Spleen (tissue), 11 donors: ENCODE measurements at regions not wholly inside any gene's neighbourhood (a gene's known extent, or its start where the extent isn't known, plus 50 kb on each side); places are given as distances from the start of the nearest gene placed in this dataset.
A peak's percentile ranks its signal among the peaks of the same experiment; 100 is the strongest.
"Not testable (repeated sequence)": the region's sequence is repeated elsewhere in the genome, so short reads cannot be mapped to it uniquely, and the experiment has no call there.

Experiments
- DNase-seq: peaks from one replicate; pipeline ENCODE4 v3.0.0-alpha.2; 2020
- H3K27ac ChIP-seq, 8 donors: fragments of 200-600 bp; sonication (generic) in 7 of 8; 1 replicate in 4 of 8; 2 replicates in 4 of 8; pipeline versions ENCODE4 v1.5.0 to v1.8.0; 2016 to 2021; ENCODE audit warnings: inconsistent platforms in 4 of 8, mild to moderate bottlenecking in 4 of 8, moderate library complexity in 1 of 8
- H3K27me3 ChIP-seq, 7 donors: fragments of 200-600 bp; sonication (generic) in 6 of 7; replicated peaks in 1 of 7; 1 replicate in 4 of 7; 2 replicates in 3 of 7; pipeline versions ENCODE4 v1.5.0 to v1.8.0; 2016 to 2021; ENCODE audit warnings: inconsistent platforms in 3 of 7, mild to moderate bottlenecking in 1 of 7
- H3K36me3 ChIP-seq, 6 donors: fragments of 200-600 bp; sonication (generic) in 5 of 6; 1 replicate in 4 of 6; 2 replicates in 2 of 6; pipeline versions ENCODE4 v1.5.0 to v1.8.0; 2016 to 2021; ENCODE audit warnings: inconsistent platforms in 2 of 6
- H3K4me1 ChIP-seq, 6 donors: fragments of 200-600 bp; sonication (generic) in 5 of 6; 1 replicate in 3 of 6; 2 replicates in 3 of 6; pipeline versions ENCODE4 v1.5.0 to v1.8.0; 2016 to 2021; ENCODE audit warnings: inconsistent platforms in 3 of 6
- H3K4me3 ChIP-seq, 8 donors: fragments of 200-600 bp; sonication (generic) in 7 of 8; 1 replicate in 4 of 8; 2 replicates in 4 of 8; pipeline versions ENCODE4 v1.5.0 to v1.8.0; 2016 to 2021; ENCODE audit warnings: inconsistent platforms in 4 of 8, mild to moderate bottlenecking in 4 of 8, moderate library complexity in 2 of 8
- H3K9me3 ChIP-seq, 8 donors: fragments of 200-600 bp; sonication (generic) in 7 of 8; 1 replicate in 4 of 8; 2 replicates in 4 of 8; pipeline versions ENCODE4 v1.5.0 to v1.8.0; 2016 to 2021; ENCODE audit warnings: inconsistent platforms in 4 of 8
- POLR2A ChIP-seq, 3 donors: fragments of 450-650 bp; IDR thresholded peaks; one replicate each; pipeline ENCODE4 v1.5.1; 2017; ENCODE audit warnings: antibody characterized with exemption in 3 of 3, mild to moderate bottlenecking in 1 of 3
- POLR2AphosphoS5 ChIP-seq, 3 donors: sonication (generic); formaldehyde crosslinking; IDR thresholded peaks; one replicate each; pipeline ENCODE4 v1.5.1; 2017; ENCODE audit warnings: antibody characterized with exemption in 3 of 3
- WGBS, 5 donors: extraction: QIAGEN DNeasy Blood & Tissue Kit in 3 of 5; methylation state at CpG; one replicate each; pipeline versions ENCODE4 v1.1.5 to v1.1.7; 2013 to 2018; 5-methylcytosine and 5-hydroxymethylcytosine counted together
- intact Hi-C: fragments of 100-400 bp; cut with DNase I; formaldehyde crosslinking; loops from one replicate; pipeline ENCODE4 v1.15.0; 2023; ENCODE audit warnings: low total_unique reads
- TF ChIP-seq, protein P1 (sequence below), 11 experiments: fragments of 200-600 bp in 7 of 11; fragments of 450-650 bp in 4 of 11; sonication (generic) in 4 of 11; IDR thresholded peaks in 8 of 11; conservative IDR thresholded peaks in 3 of 11; 1 replicate in 7 of 11; 2 replicates in 4 of 11; pipeline versions ENCODE4 v1.4.0 to v1.8.0; 2016 to 2021; ENCODE audit warnings: antibody characterized with exemption in 11 of 11, inconsistent platforms in 4 of 11, mild to moderate bottlenecking in 1 of 11
- donor health status: healthy with polysubstance abuse.
- donor health status: DM: no; HTN: no; CAD: no; lungs with moderate emphysema.
- donor health status: DM: no; HTN: no; CAD: no.
- donor health status: Bipolar disorder and iron deficiency.
- donor health status: healthy.
- donor health status: DM: no; HTN: no; CAD: no.
- donor health status: DM: yes; HTN: yes; CAD: no.

DNA sequence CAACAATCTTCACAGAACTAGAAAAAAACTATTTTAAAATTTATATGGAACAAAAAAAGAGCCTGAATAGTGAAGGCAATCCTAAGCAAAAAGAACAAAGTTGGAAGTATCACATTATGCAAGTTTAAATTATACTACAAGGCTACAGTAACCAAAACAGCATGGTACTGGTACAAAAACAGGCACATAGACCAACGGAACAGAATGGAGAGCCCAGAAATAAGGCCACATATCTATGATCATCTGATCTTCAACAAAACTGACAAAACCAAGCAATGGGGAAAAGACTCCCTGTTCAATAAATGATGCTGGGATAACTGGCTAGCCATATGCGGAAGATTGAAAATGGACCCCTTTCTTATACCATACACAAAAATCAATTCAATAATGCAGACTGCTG, 74.4 kb upstream of the RTN4 start:
- DNase-seq, H3K9me3 ChIP-seq, H3K4me3 ChIP-seq, H3K27ac ChIP-seq, intact Hi-C loops, H3K36me3 ChIP-seq, H3K27me3 ChIP-seq: not testable (repeated sequence)
- WGBS, 5 donors = 90 to 100% (median 95%) methylated on average over 2 of the region's 2 CpGs
- H3K4me1 ChIP-seq = peaks cover 0 to 32% (median 9%) of the 10 kb centered on the region in 6 donors

DNA sequence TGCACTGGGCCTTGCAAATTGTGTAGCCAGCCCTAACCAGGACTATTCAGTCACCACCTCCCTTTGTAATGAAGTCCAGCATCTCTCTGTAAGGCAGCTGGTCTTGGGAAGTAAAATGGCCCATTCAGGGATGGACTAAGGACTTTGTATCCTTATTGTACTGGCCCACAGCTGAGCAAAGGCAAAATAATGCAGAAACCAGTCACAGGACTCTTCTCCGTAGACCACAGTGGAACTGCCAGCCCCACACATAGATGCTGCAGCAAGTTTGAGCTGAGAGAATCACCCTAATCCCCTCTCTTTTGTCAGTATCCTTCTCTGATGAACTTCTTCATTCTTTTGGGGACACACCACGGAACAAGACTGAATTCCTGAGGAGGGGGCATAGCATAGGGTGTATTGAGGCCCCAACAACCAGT, 73.6 kb upstream of the RTN4 start:
- no peaks in the 10 kb centered on the region for H3K36me3 ChIP-seq
- H3K27me3 ChIP-seq = no peaks in the 10 kb centered on the region
- H3K27ac ChIP-seq = no peak overlapping the region
- peaks cover 0 to 40% (median 15%) of the 10 kb centered on the region in 6 donors for H3K4me1 ChIP-seq
- intact Hi-C loops = no loop called here
- no peak overlapping the region for H3K4me3 ChIP-seq
- H3K9me3 ChIP-seq = no peaks in the 10 kb centered on the region
- TF ChIP-seq, protein P1, sequence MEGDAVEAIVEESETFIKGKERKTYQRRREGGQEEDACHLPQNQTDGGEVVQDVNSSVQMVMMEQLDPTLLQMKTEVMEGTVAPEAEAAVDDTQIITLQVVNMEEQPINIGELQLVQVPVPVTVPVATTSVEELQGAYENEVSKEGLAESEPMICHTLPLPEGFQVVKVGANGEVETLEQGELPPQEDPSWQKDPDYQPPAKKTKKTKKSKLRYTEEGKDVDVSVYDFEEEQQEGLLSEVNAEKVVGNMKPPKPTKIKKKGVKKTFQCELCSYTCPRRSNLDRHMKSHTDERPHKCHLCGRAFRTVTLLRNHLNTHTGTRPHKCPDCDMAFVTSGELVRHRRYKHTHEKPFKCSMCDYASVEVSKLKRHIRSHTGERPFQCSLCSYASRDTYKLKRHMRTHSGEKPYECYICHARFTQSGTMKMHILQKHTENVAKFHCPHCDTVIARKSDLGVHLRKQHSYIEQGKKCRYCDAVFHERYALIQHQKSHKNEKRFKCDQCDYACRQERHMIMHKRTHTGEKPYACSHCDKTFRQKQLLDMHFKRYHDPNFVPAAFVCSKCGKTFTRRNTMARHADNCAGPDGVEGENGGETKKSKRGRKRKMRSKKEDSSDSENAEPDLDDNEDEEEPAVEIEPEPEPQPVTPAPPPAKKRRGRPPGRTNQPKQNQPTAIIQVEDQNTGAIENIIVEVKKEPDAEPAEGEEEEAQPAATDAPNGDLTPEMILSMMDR (IDR thresholded peaks at IDR 0.05 in 8 of 11, conservative IDR thresholded peaks at IDR 0.05 in 3 of 11) = no peak
- TF ChIP-seq POLR2A (IDR thresholded peaks at IDR 0.05) (no peak), POLR2AphosphoS5 (IDR thresholded peaks at IDR 0.05) (no peak)
- no peak for DNase-seq
- 68 to 90% (median 86%) methylated on average over 2 of the region's 2 CpGs for WGBS, 5 donors

DNA sequence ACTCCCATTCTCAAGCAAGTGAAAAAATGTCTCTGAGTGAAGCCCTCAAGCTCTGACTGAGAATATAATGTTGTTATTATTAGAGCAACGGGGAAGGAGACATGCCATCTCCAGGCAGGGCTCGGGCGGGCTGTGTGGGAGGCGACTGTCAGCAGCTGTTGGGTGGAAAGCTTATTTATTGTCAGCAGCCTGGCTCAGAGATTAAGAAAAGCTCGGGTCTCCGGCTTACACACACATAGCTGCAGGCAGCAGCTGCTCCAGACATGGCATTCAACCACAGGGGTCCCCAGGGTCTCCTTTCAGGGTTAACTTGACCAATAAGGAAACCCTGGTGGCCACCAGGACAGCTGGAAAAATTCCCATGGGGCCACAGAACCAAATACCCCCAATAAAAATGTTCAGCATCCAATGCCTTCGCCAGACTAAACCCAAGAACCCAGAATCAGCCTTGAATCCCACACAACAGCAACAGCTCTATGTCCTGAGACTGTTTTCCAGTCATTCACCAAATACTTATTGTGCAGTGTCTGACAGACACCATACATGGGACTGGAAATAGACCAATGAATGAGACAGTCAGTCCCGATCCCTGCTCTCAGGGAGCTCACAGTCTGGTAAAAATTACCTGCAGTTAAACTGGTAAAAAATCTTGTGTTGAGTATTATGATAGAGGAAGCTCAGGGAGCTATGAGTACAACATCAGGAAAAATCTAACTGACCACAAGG, 70.5 kb upstream of the RTN4 start:
- peaks cover 0 to 52% (median 20%) of the 10 kb centered on the region in 6 donors for H3K4me1 ChIP-seq
- WGBS, 5 donors = 44 to 67% (median 55%) methylated on average over 6 to 8 of the region's 8 CpGs

DNA sequence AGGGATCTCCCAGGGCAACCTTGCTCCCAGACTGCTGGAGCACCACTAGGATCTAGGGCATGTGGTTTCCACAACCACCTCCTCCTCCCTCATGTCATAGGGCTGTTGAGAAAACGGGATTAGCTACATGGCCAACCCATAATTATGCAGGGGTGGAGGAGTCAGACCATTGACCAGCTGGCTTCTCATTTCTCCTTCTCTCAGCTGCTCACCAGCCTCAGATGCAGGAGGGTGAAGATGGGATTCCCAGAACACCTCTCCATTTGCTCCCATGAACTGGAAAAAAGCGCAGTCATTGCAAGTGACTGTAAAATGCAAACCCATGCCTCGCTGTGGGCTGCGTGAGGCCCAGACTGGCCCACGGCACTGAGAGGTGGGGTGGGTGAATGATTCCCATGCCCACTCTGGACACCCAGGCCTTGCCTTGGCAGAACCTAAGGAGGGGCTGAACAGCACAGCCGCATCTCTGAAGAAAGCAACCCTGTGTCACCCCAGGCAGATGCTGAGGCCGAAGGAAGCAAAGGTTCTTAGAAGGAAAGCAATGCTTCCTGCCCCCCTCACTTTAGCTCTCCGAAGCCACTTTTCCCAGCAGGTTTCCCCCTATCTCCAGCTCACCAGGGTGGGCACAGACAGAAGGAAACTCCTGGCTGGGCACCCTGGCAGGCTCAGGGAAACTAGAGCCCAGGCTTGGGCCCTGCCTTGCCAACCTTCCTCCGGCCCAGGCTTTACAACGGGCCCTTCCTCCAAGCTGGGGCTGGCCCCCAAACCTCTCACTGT, 69.6 kb upstream of the RTN4 start:
- Histone ChIP-seq H3K36me3 (no peaks in the 10 kb centered on the region), H3K9me3 (no peaks in the 10 kb centered on the region), H3K4me1 (peaks cover 0 to 52% (median 20%) of the 10 kb centered on the region in 6 donors), H3K27ac (peak overlapping the region in 7 of 8 donors; percentile 5 to 67 (median 44)), H3K4me3 (no peak overlapping the region), H3K27me3 (no peaks in the 10 kb centered on the region)
- DNase-seq = no peak
- 61 to 85% (median 77%) methylated on average over 10 of the region's 10 CpGs for WGBS, 5 donors
- intact Hi-C loops = no loop called here
- TF ChIP-seq POLR2A (IDR thresholded peaks at IDR 0.05) = no peak
- TF ChIP-seq, protein P1 (IDR thresholded peaks at IDR 0.05 in 8 of 11, conservative IDR thresholded peaks at IDR 0.05 in 3 of 11) = no peak
- no peak for TF ChIP-seq POLR2AphosphoS5 (IDR thresholded peaks at IDR 0.05)

More for the DNA sequence above, 70.5 kb upstream of the RTN4 start:
- intact Hi-C loops = no loop called here
- H3K27me3 ChIP-seq = no peaks in the 10 kb centered on the region
- no peak overlapping the region for H3K4me3 ChIP-seq
- H3K9me3 ChIP-seq = no peaks in the 10 kb centered on the region
- no peak for TF ChIP-seq POLR2A (IDR thresholded peaks at IDR 0.05)
- peak in 1 of 3 donors; percentile 48 for TF ChIP-seq POLR2AphosphoS5 (IDR thresholded peaks at IDR 0.05)
- TF ChIP-seq, protein P1 (IDR thresholded peaks at IDR 0.05 in 8 of 11, conservative IDR thresholded peaks at IDR 0.05 in 3 of 11) = no peak
- DNase-seq = no peak
- no peaks in the 10 kb centered on the region for H3K36me3 ChIP-seq
- H3K27ac ChIP-seq = peak overlapping the region in 5 of 8 donors; percentile 5 to 67 (median 44)
